ENCODE measurements at regions not wholly inside any gene's neighbourhood (a gene's known extent, or its start where the extent isn't known, plus 50 kb on each side); places are given as distances from the start of the nearest gene placed in this dataset.
"Not testable (repeated sequence)": the region's sequence is repeated elsewhere in the genome, so short reads cannot be mapped to it uniquely, and the experiment has no call there.

DNA sequence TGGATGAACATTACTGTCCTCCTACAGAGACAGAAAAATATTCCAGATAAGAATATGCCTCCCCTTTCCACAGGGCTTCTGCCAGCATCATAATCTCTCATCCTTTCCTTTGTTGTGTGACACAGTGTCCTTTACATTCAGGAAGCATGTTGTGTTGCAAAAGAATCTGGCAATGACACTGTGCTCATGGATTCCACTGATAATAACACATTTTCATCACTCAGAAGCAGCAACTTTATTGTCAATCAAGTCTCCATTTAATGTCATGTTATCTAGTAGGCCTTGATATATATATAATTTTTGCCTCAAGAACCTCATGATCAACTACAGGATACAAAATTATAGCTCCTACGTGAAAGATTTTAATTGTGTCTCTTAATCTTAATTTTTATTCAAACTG, 833.9 kb downstream of the FSTL5 start:
- DNase-seq (ENCODE audit: low spot score) = no peak

DNA sequence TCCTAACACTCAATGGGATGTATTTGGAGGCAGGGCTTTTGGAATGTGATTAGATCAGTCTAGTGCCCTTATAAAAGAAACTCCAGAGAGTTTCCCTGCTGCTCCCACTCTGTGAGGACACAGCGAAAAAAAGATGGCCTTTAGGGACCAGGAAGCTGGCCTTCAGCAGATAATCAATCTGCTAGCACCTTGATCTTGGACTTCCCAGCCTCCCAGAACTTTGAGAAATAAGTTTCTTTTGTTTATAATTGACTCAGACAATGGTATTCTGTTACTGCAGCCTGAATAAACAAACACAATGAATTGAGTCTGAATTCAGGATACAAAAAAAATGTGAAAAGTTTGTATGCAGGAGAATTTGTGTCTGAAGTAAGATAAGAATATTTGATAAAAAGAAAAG, 842.1 kb downstream of the FSTL5 start:
- no peak for DNase-seq (ENCODE audit: low spot score)

DNA sequence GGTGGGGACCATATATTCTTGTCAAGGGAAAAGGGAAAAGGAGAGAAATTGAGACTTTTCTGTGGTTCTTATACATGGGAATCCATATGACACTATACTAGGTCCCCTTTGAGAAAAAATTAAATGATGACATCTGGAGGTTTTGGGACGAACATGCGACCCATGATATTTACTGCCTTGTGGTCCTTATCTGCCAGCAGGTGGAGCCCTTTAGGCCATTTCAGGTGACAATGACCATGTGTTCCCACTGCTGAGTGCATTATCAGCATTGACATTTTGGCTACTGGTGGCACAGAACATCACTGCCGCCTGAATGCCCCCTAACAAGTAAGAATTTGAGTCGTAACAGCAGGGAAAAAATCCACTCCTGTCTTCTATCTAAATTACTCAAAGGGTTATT, 843.4 kb downstream of the FSTL5 start:
- peak; percentile 18 for DNase-seq (ENCODE audit: low spot score)

DNA sequence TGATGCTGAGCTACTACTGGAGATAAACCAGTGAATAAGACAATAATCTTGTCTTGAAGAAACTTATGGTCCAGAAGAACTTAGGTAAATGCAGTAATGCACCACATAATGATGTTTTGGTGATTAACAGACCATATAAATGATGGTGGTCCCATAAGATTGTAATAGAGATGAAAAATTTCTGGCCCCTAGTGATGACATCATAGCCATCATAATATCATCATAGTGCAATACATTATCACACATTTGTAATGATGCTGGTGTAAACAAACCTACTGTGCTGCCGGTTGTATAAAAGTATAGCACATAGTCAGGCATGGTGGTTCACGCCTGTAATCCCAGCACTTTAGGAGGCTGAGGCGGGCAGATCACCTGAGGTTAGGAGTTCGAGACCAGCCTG, 846.8 kb downstream of the FSTL5 start:
- no peak for DNase-seq (ENCODE audit: low spot score)

DNA sequence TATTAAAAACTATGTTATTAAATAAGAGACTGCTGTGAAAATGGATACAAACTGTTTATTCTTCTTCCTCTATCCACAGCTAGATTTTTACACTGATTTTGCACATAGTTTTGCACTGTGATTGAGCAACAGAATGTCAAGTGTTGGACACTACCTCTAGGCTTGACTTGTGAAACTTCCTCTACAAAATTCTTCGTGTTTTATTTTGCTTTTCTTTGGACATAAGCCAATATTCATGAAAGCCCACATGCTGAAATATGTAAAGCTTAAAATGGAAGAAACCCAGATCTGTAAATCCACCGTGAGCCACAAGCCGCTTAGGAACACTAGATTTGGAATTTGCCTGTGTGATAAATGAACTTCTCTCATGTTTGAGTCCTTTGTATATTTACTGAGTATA, 849.4 kb downstream of the FSTL5 start:
- DNase-seq (ENCODE audit: low spot score) = no peak

DNA sequence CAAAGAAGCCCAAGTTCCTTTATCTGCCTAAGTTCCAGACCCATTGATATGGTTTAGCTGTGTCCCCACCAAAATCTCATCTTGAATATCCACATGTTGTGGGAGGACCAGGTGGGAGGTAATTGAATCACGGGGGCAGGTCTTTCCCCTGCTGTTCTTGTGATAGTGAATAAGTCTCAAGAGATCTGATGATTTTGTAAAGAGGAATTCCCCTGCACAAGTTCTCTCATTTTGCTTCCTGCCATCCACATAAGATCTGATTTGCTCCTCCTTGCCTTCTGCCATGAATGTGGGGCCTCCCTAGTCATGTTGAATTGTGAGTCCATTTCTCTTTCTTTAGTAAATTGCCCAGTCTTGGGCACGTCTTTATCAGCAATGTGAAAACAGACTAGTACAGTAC, 860.2 kb downstream of the FSTL5 start:
- no peak for DNase-seq (ENCODE audit: low spot score)

DNA sequence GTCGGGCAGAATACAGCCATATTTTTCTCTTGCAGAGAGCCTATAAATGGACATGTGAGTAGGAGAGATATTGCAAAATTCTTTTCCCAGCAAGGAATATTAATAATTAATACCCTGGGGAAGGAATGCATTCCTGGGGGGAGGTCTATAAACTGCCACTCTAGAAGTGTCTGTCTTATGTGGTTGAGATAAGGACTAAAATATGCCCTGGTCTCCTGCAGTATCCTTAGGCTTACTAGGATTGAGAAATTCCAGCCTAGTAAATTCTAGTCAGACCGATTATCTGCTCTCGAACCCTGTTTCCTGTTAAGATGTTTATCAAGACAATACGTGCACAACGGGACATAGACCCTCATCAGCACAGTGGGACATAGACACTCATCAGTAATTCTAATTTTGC, 872.6 kb downstream of the FSTL5 start:
- DNase-seq (ENCODE audit: low spot score) = no peak

DNA sequence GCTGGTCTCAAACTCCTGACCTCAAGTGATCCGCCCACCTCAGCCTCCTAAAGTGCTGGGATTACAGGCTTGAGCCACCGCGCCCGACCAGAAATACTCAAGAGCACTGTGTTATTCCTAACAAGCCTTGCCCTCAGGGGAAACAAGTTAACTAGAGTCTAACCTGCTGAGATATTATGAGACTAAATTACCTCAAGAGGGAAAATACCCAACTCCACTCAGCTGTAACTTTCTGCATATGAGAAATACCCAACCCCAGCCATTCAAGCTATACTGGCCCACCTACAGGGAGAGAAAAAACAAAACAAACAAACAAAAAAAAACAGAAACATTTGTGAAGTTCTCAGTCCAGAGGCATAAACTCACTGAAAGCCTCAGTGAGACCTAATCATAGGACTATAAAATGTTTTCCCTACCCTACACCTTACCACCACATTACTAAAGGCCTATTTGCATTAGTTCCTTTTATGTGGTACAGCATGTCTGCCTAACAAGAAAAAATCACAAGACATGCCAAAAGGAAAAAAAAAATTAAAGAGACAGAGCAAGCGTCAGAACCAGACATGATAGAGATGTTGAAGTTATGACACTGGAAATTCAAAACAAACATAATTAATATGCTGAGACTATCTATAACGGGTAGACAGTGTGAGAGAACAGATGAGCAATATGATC, 876.0 kb downstream of the FSTL5 start:
- DNase-seq (ENCODE audit: low spot score) = no peak

DNA sequence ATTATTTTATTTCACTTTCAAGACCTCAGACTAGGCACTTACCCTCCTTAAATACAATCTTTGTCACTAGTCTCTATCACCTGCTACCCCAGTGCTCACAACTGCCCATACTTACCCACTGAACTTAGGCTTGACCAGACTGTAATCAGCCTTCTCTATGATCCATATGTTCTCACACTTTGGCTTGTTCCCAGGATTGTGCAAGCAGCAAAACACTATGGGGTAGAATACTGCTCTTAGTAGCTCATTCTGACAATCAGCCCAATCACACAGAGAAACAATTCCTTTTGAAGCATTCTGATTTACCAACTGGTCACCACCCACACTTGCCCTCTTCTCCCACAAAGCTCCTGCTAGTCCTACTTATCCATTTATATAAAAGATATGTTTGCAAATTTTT, 878.3 kb downstream of the FSTL5 start:
- DNase-seq (ENCODE audit: low spot score) = no peak

DNA sequence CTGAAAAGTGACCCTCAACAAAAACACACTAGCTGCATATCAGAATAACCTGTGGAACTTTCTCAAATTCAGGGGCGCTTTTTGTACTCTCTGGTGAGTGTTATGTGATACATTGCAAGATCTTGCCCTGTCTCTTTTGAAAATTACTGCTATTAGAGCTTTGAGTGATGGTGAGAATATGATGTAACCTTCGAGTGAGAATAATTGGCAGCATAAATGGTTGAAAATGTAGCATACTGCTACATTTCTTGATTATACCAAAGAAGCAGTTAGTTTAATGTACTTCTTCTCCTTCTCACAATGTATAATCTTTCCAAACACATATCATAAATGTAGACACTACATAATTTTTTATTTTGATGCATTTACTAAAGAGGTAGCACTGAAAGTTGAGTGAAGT, 882.9 kb downstream of the FSTL5 start:
- DNase-seq (ENCODE audit: low spot score) = no peak

DNA sequence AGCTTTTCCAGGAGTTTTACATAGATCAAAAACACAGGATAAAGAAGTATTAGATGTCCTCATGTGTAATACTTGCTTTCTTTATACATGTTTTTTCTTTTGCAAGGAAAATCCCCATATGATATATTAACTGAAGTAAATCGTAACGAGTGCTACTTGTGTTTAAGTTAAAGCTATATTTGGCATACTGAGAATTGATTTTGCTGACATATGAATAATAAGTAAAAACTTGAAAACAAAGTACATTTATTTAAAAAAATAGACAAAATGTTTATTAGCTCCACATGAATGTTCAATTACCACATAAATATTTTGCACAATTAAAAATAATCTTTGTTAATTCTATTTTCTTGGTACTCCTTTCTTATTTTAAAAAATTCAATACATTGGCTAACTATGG, 884.7 kb downstream of the FSTL5 start:
- no peak for DNase-seq (ENCODE audit: low spot score)

DNA sequence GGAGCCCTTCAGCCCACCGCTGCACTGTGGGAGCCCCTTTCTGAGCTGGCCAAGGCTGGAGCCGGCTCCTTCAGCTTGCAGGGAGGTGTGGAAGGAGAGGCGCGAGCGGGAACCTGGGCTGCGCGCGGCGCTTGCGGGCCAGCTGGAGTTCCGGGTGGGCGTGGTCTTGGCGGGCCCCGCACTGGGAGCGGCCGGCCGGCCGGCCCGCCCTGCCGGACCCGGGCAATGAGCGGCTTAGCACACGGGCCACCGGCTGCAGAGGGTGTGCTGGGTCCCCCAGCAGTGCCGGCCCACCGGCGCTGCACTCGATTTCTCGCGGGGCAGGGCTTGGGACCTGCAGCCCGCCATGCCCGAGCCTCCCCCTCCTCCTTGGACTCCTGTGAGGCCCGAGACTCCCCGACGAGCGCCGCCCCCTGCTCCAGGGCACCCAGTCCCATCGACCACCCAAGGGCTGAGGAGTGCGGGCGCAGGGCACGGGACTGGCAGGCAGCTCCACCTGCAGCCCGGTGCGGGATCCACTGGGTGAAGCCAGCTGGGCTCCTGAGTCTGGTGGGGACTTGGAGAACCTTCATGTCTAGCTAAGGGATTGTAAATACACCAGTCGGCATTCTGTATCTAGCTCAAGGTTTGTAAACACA, 886.5 kb downstream of the FSTL5 start:
- not testable (repeated sequence) for DNase-seq (ENCODE audit: low spot score)

DNA sequence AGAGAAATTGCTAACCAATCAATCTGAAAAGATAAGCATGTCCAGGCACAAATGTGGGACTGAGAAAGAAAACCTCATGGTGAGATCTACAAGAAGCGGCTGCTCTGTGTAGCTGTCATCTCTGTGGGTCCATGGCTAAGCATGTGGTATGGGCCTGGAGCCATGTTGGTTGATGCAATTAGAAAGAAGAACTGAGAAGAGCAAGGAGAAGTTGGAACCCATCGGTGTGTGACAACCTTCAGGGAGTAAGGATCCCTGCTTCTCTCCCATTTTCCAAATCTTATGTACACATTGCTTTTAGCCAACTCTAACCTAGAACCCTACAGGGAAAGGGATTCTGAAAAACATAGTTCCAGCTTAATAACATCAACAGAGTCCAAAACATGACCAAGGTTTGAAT, 890.2 kb downstream of the FSTL5 start:
- no peak for DNase-seq (ENCODE audit: low spot score)

DNA sequence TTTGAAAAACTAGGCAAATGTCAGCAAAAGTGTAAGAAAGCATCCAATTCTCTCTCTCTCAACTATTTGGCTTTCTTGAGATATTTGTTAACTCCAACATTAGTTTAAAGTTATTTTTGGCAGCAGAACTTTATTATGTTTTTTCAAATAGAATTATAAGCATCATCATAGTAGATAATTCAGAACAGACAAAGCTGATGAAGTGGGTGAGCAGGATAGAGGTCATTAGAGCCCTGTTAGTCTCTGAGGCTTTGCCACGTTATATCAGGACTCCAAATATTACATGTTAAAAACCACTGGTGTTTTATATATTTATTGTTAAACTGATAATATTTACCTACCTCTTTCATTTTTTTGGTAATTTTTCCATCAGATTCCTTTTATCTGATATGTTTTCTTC, 903.0 kb downstream of the FSTL5 start:
- no peak for DNase-seq (ENCODE audit: low spot score)

DNA sequence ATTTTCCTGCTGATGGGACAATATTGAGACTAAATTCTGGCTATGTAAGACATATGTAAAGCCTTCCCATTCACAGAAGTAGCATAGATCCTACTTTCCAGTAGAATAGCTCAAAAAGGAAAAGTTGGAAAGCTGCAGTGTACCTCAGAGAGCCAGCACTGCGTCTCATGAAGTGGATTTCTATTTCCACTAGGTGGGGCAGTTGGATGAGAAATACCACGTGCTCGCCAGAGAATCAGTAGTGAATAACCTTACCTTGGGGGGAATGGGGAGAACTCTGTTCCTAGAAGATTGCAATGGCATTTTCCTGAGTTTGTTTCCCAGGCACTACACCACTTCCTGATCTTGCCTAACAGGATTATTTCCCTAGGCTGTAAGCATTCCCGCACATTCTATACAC, 907.1 kb downstream of the FSTL5 start:
- peak; percentile 29 for DNase-seq (ENCODE audit: low spot score)

DNA sequence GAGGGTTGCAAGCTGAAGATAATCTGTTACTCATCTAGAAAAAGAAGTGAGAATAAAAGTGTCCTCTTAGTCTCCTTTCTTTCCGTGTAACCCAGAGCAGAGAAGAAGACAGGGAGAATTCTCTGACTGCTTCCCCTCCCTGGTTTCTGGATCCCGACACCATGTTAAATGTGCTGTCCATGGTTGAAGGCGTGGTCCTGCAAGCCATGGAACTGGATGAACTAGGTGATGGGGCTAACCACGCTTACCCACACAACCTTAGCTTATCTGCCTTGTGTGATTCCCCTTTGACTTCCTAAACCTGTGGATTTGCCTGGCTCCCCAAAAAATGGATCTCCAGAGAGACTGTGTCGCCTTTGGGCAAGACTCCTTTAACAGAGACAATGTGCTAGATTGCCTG, 907.6 kb downstream of the FSTL5 start:
- no peak for DNase-seq (ENCODE audit: low spot score)

DNA sequence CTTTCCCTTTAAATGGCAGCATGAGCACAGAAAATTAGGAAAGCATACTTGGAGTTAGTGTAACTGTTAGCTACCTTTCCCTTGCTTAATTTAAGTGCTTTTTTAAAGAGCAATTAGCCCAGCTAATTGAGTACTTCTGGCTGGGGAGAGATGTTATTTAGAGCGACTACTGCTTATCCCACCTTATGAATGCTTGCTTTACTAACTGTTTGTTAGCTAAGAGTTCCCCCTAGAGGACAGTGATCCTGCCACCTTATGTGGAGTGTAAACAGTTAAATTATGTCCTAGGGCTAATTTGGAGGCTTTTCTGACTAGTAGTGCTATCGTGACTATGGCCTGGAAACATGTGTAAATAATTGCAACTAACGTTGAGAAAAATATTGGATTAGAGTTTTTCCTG, 909.4 kb downstream of the FSTL5 start:
- DNase-seq (ENCODE audit: low spot score) = no peak

DNA sequence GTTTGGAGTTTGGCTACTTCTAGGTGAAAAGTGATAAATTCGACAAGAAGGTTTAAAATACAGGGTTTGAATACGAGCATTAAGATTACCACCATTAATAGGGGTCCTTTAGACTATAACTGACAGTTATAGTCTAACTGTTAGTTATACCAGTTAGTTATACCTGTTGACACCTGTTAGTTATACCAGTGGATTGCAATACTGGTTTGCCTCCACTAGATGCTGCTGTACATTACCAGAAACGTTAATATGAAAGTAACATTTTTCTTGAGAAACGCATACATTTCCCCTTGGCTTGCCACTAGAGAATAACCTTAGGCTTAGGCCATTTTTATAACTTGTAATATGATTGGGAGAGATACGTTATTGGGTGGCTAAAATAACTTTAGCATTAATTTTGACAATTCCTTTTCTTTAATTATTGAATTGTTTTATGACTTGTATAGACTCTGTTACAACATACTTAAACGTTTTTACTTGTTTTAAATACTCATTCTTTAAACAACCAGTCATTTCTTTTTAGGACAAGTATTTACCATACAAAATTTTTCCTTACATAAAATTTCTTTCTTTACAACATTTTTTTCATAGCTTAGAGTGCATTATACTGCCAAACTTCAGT, 911.2 kb downstream of the FSTL5 start:
- DNase-seq (ENCODE audit: low spot score) = peak; percentile 69

DNA sequence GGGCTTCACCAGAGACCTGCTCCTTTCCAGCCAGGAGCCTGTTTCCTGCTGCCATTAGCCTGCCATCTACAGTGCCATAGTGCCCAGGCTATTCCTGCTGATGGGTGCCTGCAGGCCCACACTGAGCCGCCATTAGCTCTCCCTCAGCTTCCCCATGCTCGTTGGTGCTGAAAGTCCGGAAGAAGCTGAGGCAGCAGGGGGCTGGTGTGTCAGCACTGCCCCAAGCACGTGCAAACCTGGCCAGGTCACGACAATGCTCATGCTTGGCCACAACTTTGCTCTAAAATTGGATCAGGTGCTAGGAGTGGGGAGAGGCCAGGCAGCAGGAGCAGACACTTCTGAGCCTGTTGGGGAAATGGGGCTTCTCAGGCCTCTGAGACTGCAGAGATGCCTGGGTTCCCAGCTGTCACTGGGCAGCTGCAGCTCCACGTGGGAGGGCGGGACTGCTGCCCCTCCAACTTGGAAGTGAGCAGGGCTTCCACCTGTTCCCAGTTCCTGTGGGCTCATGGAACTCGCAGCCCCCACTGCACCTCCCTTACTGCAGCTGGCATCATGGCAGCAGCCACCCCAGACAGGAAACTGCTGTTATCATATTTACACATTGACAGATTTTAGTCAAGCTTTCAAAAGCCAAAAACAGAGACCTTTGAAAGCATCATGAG, 913.9 kb downstream of the FSTL5 start:
- DNase-seq (ENCODE audit: low spot score) = no peak

DNA sequence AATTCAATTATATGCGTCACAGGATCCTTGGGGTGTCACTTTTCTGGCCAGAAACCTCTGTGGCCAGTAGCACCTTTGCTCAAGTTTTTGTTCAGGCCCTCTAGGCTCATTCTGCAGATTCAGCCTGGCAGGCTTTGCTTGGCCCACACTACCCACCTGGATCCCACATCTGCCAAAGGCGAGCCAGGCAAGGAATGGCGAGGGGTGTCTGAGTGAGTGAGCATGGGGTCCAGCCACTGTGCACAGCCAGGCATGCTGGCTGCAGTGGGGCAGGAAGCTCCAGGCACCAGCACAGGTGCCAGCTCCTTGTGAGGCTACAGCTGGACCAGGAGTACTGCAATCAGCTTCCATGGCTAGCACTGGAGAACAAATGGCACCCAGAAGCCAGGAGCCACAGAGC, 914.9 kb downstream of the FSTL5 start:
- DNase-seq (ENCODE audit: low spot score) = no peak

DNA sequence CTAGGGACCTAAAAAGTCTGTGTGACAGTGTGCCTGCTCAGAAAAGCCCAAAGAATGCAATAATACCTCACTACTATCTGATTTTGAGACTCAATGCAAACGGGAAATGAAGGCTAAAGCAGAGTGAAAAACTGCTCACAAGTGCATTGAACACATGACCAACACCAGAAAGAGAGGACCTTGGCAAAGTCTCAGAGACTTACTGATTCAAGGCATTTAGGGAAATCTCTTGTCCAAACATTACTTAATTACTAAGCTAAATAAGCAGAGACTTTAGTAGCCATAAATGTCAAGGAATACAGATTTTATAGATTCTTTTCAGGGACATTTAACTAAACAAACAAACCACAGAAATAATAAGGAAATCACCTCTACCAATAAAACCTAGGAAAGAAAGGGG, 916.0 kb downstream of the FSTL5 start:
- no peak for DNase-seq (ENCODE audit: low spot score)

DNA sequence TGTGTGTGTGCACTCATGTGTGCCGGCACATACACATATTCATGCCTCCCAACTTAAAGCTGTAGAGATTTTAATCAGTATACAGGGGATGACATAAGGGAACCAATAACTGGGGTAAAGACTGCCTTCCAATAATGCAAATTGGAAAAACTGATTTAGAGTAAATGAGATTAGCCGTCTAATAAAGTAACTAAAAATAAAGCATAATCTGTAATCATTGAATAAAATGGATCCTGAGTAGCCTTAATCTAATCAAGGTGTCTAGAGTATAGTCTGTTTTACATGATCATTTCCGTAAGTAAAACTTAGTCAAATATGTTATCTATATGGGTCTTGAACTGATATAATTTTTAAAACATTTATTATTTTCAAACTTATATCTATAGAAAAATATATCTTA, 925.8 kb downstream of the FSTL5 start:
- DNase-seq (ENCODE audit: low spot score) = no peak

DNA sequence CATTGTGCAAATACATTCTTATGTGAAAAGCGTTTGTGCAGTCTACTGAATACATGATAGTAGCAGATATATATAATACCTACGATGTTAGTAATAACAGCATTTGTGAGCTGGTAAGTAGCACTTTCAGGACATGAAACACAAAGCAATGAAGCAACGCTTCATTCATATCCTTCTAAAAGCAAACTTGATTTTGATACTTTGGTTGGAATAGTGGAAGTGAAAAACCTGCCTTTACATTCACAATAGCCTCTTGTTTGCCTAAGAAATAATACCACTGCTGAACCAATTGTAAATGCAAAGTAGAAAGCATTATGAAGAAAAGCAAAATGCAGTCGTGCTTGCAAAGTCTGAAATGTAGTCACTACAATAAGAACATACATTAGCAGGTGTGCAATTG, 926.3 kb downstream of the FSTL5 start:
- no peak for DNase-seq (ENCODE audit: low spot score)
